GM12873 (cell line): ENCODE measurements at regions not wholly inside any gene's neighbourhood (a gene's known extent, or its start where the extent isn't known, plus 50 kb on each side); places are given as distances from the start of the nearest gene placed in this dataset.

Experiments
- CTCF ChIP-seq: IDR thresholded peaks from 2 replicates; pipeline ENCODE4 v1.5.1; 2012; ENCODE audit warnings: low read depth, mild to moderate bottlenecking, moderate library complexity, low read length, control low read depth; ENCODE audit not compliant: insufficient read depth; ENCODE audit errors: missing control alignments

- TF ChIP-seq CTCF: peak; percentile 2
These were observed 93.4 kb upstream of the SOD1 start for GRCh38 chr21:31566064-31566463.

GRCh38 chr21:31564439-31564838 is 95.1 kb upstream of the SOD1 start:
- no peak for TF ChIP-seq CTCF

GRCh38 chr21:31560479-31560878 is 99.0 kb upstream of the SOD1 start:
- no peak for TF ChIP-seq CTCF

- TF ChIP-seq CTCF: no peak
These were observed 99.9 kb upstream of the SOD1 start for GRCh38 chr21:31559368-31560119.

- TF ChIP-seq CTCF: peak; percentile 14
These were observed 100.5 kb upstream of the SOD1 start for GRCh38 chr21:31558962-31559367.

GRCh38 chr21:31558189-31558961 is 101.1 kb upstream of the SOD1 start:
- TF ChIP-seq CTCF: no peak

- no peak for TF ChIP-seq CTCF
These were observed 101.9 kb upstream of the SOD1 start for GRCh38 chr21:31557421-31558188.
